ENCODE measurements at regions not wholly inside any gene's neighbourhood (a gene's known extent, or its start where the extent isn't known, plus 50 kb on each side); places are given as distances from the start of the nearest gene placed in this dataset.

DNA sequence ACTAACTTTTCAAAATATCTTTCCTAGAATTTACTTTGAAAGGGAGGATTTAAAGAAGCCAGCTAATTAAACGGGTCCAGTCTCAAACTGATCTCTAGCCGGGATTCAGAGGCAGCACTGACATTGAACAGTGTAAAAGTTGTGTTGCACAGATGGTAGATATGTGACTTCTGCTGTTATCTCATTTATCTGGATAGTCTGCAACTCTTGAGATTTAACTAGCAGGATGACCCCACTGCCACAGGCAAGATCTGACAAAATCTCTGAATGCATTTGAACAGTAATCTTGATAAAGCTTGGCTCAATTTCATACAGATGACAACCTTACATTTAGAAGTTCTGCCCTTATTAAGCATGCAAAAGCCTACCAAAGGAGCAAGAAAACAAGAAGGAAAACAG lies 138.0 kb upstream of the CPNE8 start:
- Histone ChIP-seq H3K36me3 (no peaks in the 10 kb centered on the region), H3K27me3 (replicated peaks; ENCODE audit: insufficient read depth) (no peaks in the 10 kb centered on the region), H3K9me3 (no peaks in the 10 kb centered on the region), H3K4me3 (no peak overlapping the region), H3K4me1 (replicated peaks) (no peaks in the 10 kb centered on the region), H3K27ac (no peak overlapping the region)
- no peak for DNase-seq (ENCODE audit: low spot score)
- WGBS, result 21% methylated on average over 2 of the region's 2 CpGs
- intact Hi-C loops (cut with DNase I), result no loop called here
- TF ChIP-seq POLR2AphosphoS5 (IDR thresholded peaks at IDR 0.05) (no peak), POLR2A (IDR thresholded peaks at IDR 0.05) (no peak)
- TF ChIP-seq, protein P1, sequence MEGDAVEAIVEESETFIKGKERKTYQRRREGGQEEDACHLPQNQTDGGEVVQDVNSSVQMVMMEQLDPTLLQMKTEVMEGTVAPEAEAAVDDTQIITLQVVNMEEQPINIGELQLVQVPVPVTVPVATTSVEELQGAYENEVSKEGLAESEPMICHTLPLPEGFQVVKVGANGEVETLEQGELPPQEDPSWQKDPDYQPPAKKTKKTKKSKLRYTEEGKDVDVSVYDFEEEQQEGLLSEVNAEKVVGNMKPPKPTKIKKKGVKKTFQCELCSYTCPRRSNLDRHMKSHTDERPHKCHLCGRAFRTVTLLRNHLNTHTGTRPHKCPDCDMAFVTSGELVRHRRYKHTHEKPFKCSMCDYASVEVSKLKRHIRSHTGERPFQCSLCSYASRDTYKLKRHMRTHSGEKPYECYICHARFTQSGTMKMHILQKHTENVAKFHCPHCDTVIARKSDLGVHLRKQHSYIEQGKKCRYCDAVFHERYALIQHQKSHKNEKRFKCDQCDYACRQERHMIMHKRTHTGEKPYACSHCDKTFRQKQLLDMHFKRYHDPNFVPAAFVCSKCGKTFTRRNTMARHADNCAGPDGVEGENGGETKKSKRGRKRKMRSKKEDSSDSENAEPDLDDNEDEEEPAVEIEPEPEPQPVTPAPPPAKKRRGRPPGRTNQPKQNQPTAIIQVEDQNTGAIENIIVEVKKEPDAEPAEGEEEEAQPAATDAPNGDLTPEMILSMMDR (IDR thresholded peaks at IDR 0.05), result no peak

- Histone ChIP-seq H3K27me3 (replicated peaks; ENCODE audit: insufficient read depth) (no peaks in the 10 kb centered on the region), H3K27ac (no peak overlapping the region), H3K4me1 (replicated peaks) (no peaks in the 10 kb centered on the region), H3K9me3 (no peaks in the 10 kb centered on the region), H3K36me3 (no peaks in the 10 kb centered on the region), H3K4me3 (no peak overlapping the region)
- TF ChIP-seq, protein P1 (IDR thresholded peaks at IDR 0.05), result no peak
- TF ChIP-seq POLR2A (IDR thresholded peaks at IDR 0.05), result no peak
- no peak for TF ChIP-seq POLR2AphosphoS5 (IDR thresholded peaks at IDR 0.05)
- no peak for DNase-seq (ENCODE audit: low spot score)
- intact Hi-C loops (cut with DNase I), result no loop called here
- 78% methylated on average over 2 of the region's 2 CpGs for WGBS
Measured at GRCh38 chr12:39040275-39040674, 134.9 kb upstream of the CPNE8 start.

DNA sequence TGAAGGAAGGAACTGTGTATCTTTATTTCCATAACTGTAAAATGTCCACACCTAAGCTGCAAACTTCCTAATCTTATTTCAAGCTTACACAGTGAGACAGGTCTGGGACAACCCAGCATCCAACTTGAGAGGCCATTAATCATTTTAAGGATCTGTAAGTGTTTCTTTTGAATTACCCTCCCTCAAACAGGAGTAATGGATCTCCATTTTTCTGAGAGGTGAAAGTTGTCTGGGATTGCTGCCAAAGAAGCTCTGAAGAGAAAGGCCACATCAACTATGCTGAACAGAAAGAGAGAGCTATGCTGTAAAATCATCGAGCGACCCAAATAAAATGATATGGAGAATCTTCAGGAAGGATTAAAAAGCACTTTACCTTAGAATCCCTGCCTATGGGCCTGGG lies 131.7 kb upstream of the CPNE8 start:
- Histone ChIP-seq H3K36me3 (no peaks in the 10 kb centered on the region), H3K4me1 (replicated peaks) (no peaks in the 10 kb centered on the region), H3K27me3 (replicated peaks; ENCODE audit: insufficient read depth) (no peaks in the 10 kb centered on the region), H3K4me3 (no peak overlapping the region), H3K27ac (no peak overlapping the region), H3K9me3 (no peaks in the 10 kb centered on the region)
- WGBS, result 34% methylated on average over 2 of the region's 2 CpGs
- no peak for TF ChIP-seq POLR2AphosphoS5 (IDR thresholded peaks at IDR 0.05)
- TF ChIP-seq POLR2A (IDR thresholded peaks at IDR 0.05), result no peak
- TF ChIP-seq, protein P1 (IDR thresholded peaks at IDR 0.05), result no peak
- intact Hi-C loops (cut with DNase I), result no loop called here
- no peak for DNase-seq (ENCODE audit: low spot score)

DNA sequence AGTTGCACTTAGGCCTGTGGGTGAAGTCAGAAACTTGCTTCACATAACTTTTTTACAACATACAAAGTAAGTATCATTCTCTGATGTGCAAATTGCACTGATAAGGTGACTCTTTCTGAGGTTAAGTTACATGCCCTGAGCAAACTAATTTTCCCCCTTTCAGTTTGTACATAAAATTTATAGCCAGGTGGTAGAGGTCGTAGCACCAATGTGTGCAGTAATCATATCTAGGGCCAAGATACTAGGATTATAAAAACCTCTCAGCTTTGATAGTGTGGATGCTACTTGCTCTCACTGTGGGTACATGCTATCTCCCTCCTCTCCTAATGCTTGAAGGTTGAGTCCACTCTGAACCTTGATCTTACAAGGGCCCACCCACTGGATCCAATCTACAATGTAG lies 130.7 kb upstream of the CPNE8 start:
- Histone ChIP-seq H3K4me3 (no peak overlapping the region), H3K4me1 (replicated peaks) (no peaks in the 10 kb centered on the region), H3K27ac (no peak overlapping the region), H3K27me3 (replicated peaks; ENCODE audit: insufficient read depth) (no peaks in the 10 kb centered on the region), H3K36me3 (no peaks in the 10 kb centered on the region), H3K9me3 (no peaks in the 10 kb centered on the region)
- 71% methylated on average over 1 of the region's 1 CpG for WGBS
- no peak for TF ChIP-seq POLR2A (IDR thresholded peaks at IDR 0.05)
- no peak for TF ChIP-seq POLR2AphosphoS5 (IDR thresholded peaks at IDR 0.05)
- TF ChIP-seq, protein P1 (IDR thresholded peaks at IDR 0.05), result no peak
- intact Hi-C loops (cut with DNase I), result no loop called here
- DNase-seq (ENCODE audit: low spot score), result no peak

DNA sequence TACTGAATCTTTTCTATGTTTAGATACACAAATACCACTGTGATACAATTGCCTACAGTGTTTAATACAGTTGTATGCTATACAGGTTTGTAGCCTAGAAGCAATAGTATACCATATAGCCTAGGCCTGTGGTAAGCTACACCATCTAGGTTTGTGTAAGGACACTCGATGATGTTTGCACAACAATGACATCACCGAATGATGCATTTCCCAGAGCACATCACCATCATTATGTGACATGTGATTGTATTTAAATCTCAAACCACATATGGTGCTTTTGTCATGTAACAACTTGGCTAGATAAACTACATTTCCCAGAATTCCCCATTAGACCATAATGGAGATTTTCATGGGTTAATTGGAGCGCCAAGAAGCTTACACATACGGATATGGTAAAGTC lies 128.4 kb upstream of the CPNE8 start:
- no peaks in the 10 kb centered on the region for H3K27me3 ChIP-seq (replicated peaks; ENCODE audit: insufficient read depth)
- H3K9me3 ChIP-seq, result no peaks in the 10 kb centered on the region
- H3K4me1 ChIP-seq (replicated peaks), result no peaks in the 10 kb centered on the region
- WGBS, result 92% methylated on average over 4 of the region's 4 CpGs
- H3K4me3 ChIP-seq, result no peak overlapping the region
- intact Hi-C loops (cut with DNase I), result no loop called here
- TF ChIP-seq POLR2AphosphoS5 (IDR thresholded peaks at IDR 0.05) (no peak), POLR2A (IDR thresholded peaks at IDR 0.05) (no peak)
- TF ChIP-seq, protein P1 (IDR thresholded peaks at IDR 0.05), result no peak
- no peak overlapping the region for H3K27ac ChIP-seq
- H3K36me3 ChIP-seq, result no peaks in the 10 kb centered on the region
- DNase-seq (ENCODE audit: low spot score), result no peak
